ENCODE measurements at regions not wholly inside any gene's neighbourhood (a gene's known extent, or its start where the extent isn't known, plus 50 kb on each side); places are given as distances from the start of the nearest gene placed in this dataset.

DNA sequence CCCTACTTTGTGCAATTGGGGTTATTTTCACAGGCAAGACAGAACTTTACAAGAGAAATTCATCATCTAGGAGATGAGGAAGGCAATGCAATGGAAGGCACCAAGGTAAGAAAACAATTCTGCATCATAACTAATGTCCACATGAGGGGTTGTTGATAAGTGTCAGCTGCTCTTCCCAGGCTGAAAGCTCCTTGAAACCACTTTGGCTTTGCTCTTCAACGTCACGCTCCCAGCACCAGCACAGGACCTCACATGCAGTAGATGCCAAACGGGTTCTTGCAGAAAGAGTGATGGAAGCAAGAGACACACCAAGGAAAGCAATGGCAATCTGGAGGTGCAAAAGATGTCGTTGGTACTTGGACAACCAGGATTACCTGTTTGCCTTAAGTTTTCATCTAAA, 485.5 kb downstream of the BCL11B start:
- TF ChIP-seq, protein P1, sequence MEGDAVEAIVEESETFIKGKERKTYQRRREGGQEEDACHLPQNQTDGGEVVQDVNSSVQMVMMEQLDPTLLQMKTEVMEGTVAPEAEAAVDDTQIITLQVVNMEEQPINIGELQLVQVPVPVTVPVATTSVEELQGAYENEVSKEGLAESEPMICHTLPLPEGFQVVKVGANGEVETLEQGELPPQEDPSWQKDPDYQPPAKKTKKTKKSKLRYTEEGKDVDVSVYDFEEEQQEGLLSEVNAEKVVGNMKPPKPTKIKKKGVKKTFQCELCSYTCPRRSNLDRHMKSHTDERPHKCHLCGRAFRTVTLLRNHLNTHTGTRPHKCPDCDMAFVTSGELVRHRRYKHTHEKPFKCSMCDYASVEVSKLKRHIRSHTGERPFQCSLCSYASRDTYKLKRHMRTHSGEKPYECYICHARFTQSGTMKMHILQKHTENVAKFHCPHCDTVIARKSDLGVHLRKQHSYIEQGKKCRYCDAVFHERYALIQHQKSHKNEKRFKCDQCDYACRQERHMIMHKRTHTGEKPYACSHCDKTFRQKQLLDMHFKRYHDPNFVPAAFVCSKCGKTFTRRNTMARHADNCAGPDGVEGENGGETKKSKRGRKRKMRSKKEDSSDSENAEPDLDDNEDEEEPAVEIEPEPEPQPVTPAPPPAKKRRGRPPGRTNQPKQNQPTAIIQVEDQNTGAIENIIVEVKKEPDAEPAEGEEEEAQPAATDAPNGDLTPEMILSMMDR (IDR thresholded peaks at IDR 0.05) = no peak
- TF ChIP-seq POLR2A (IDR thresholded peaks at IDR 0.05) (no peak), EP300 (IDR thresholded peaks at IDR 0.05) (no peak)
